ENCODE measurements at regions not wholly inside any gene's neighbourhood (a gene's known extent, or its start where the extent isn't known, plus 50 kb on each side); places are given as distances from the start of the nearest gene placed in this dataset.

GRCh38 chr10:60597513-60597912 lies 180.8 kb upstream of the CDK1 start:
- no peak for TF ChIP-seq TAF1 (conservative IDR thresholded peaks at IDR 0.05)
- TF ChIP-seq CTCF (IDR thresholded peaks at IDR 0.05; ENCODE audit: low read depth, low read length, missing input control) = no peak

Data from liver (tissue), 3 donors.